ENCODE measurements at regions not wholly inside any gene's neighbourhood (a gene's known extent, or its start where the extent isn't known, plus 50 kb on each side); places are given as distances from the start of the nearest gene placed in this dataset.

GRCh38 chr14:87465770-87466169, 527.2 kb downstream of the GALC start:
- no TSS peak for BruUV-seq (replicated peaks)
- POLR2A ChIA-PET: no interaction called here
- Histone ChIP-seq H4K20me1 (ENCODE audit: control insufficient read depth, insufficient read depth) (no peaks in the 10 kb centered on the region), H3K9me3 (replicated peaks; ENCODE audit: control insufficient read depth, insufficient read depth, low read length) (no peaks in the 10 kb centered on the region), H3K9ac (ENCODE audit: control insufficient read depth, insufficient read depth, low read length) (no peak overlapping the region), H3K4me1 (ENCODE audit: control insufficient read depth, insufficient read depth, low read length) (no peaks in the 10 kb centered on the region), H3K4me3 (no peak overlapping the region), H3K4me2 (ENCODE audit: control insufficient read depth, insufficient read depth) (no peak overlapping the region), H3K27ac (ENCODE audit: control insufficient read depth, insufficient read depth) (no peak overlapping the region), H3K79me2 (ENCODE audit: control insufficient read depth, insufficient read depth, low read length) (no peaks in the 10 kb centered on the region), H2AFZ (ENCODE audit: control insufficient read depth, low read depth, low read length) (no peak overlapping the region), H3K27me3 (replicated peaks in 1 of 2; ENCODE audit: control insufficient read depth in 2 of 2, insufficient read depth in 2 of 2, low read length in 1 of 2) (no peaks in the 10 kb centered on the region), H3K36me3 (ENCODE audit: control insufficient read depth in 2 of 2, insufficient read depth in 2 of 2, low read length in 1 of 2) (no peaks in the 10 kb centered on the region)
- WGBS (ENCODE audit: insufficient coverage, insufficient replicate concordance, low lambda C conversion rate, missing lambda C conversion rate): under 1% methylated on average over 4 of the region's 4 CpGs
- CTCF ChIA-PET: no interaction called here
- DNase-seq (ENCODE audit: low read depth, low spot score) (no peak), ATAC-seq (no peak), FAIRE-seq (no peak)
- RAD21 ChIA-PET (ENCODE audit: unreplicated experiment): no interaction called here
- TF ChIP-seq GATAD2B (conservative IDR thresholded peaks at IDR 0.05; ENCODE audit: low read depth) (no peak), BHLHE40 (IDR thresholded peaks at IDR 0.05; ENCODE audit: borderline replicate concordance in 1 of 2, low read depth in 2 of 2, low read length in 1 of 2) (no peak), ATF2 (IDR thresholded peaks at IDR 0.05; ENCODE audit: low read length) (no peak), MTA2 (IDR thresholded peaks at IDR 0.05; ENCODE audit: low read depth) (no peak), POLR2AphosphoS5 (IDR thresholded peaks at IDR 0.05; ENCODE audit: low read length) (no peak), ZNF217 (IDR thresholded peaks at IDR 0.05) (no peak), NFXL1 (IDR thresholded peaks at IDR 0.05; ENCODE audit: borderline replicate concordance) (no peak), ZNF207 (IDR thresholded peaks at IDR 0.05; ENCODE audit: borderline replicate concordance) (no peak), HCFC1 (IDR thresholded peaks at IDR 0.05; ENCODE audit: low read length) (no peak), KAT2A (conservative IDR thresholded peaks at IDR 0.05; ENCODE audit: control insufficient read depth, low read depth, low read length) (no peak), PRDM15 (CRISPR knock-in tag; IDR thresholded peaks at IDR 0.05) (no peak), CBX5 (IDR thresholded peaks at IDR 0.05; ENCODE audit: low read depth) (no peak)
- SMC1A ChIA-PET (ENCODE audit: uncharacterized antibody, unreplicated experiment): no interaction called here
- in situ Hi-C loops (cut with MboI) (no loop called here), intact Hi-C loops (cut with micrococcal nuclease; ENCODE audit: unreplicated experiment) (no loop called here)
